GM12878 (cell line): ENCODE measurements at regions not wholly inside any gene's neighbourhood (a gene's known extent, or its start where the extent isn't known, plus 50 kb on each side); places are given as distances from the start of the nearest gene placed in this dataset.

Experiments used
- ATAC-seq: fragments of 200-7000 bp; cut with Tn5 transposase; 3 replicates; pipeline ENCODE4 v1.9.1; 2020; ENCODE audit warnings: mild to moderate bottlenecking, moderate library complexity
- BruUV-seq: library from RNA; stranded (reverse); fragments of 400-500 nt; replicated peaks from 2 replicates; lab custom pipeline; 2021; lab: Mats Ljungman, UMichigan
- CTCF ChIA-PET: fragments of 300-600 bp; sonication (Branson Sonifier 250); formaldehyde crosslinking; extraction: SDS; loops from one replicate; lab custom pipeline; 2021; ENCODE audit warnings: inconsistent platforms; lab: Yijun Ruan, JAX
- POLR2A ChIA-PET: fragments of 350-600 bp; formaldehyde crosslinking; extraction: SDS; loops from one replicate; lab custom pipeline; 2021; ENCODE audit warnings: inconsistent platforms; lab: Charles Lee
- RAD21 ChIA-PET: fragments of 300-600 bp; sonication (Branson Sonifier 250); formaldehyde crosslinking; loops from one replicate; lab custom pipeline; 2023; ENCODE audit warnings: antibody characterized with exemption; ENCODE audit not compliant: unreplicated experiment; lab: Charles Lee
- SMC1A ChIA-PET: fragments of 300-600 bp; sonication (Branson Sonifier 250); formaldehyde crosslinking; loops from one replicate; lab custom pipeline; 2023; ENCODE audit not compliant: unreplicated experiment, uncharacterized antibody; lab: Charles Lee
- DNase-seq: peaks from one replicate; pipeline ENCODE4 v3.0.0-alpha.2; 2011; ENCODE audit warnings: low read depth, low spot score
- FAIRE-seq: peaks from 3 replicates; lab custom pipeline; 2011; peaks lifted over from hg19 to GRCh38; lab: Jason Lieb, UNC
- H2AFZ ChIP-seq: 2 replicates; pipeline ENCODE4 v1.6.0; 2011; ENCODE audit warnings: low read depth, low read length, control low read depth; ENCODE audit not compliant: control insufficient read depth
- H3K27ac ChIP-seq: 2 replicates; pipeline ENCODE4 v1.5.1; 2011; ENCODE audit warnings: control low read depth; ENCODE audit not compliant: control insufficient read depth, insufficient read depth
- H3K27me3 ChIP-seq, 2 experiments: replicated peaks in 1 of 2; 2 replicates each; pipeline versions ENCODE4 v1.6.0 to v1.6.1; 2011; ENCODE audit warnings: low read length in 1 of 2; ENCODE audit not compliant: control insufficient read depth in 2 of 2, insufficient read depth in 2 of 2
- H3K36me3 ChIP-seq, 2 experiments: 2 replicates each; pipeline ENCODE4 v1.5.1; 2011; ENCODE audit warnings: low read length in 1 of 2; ENCODE audit not compliant: control insufficient read depth in 2 of 2, insufficient read depth in 2 of 2
- H3K4me1 ChIP-seq: 2 replicates; pipeline ENCODE4 v1.6.1; 2011; ENCODE audit warnings: mild to moderate bottlenecking, low read length, moderate library complexity, mixed read lengths; ENCODE audit not compliant: control insufficient read depth, insufficient read depth
- H3K4me2 ChIP-seq: 2 replicates; pipeline ENCODE4 v1.6.0; 2011; ENCODE audit warnings: control low read depth; ENCODE audit not compliant: control insufficient read depth, insufficient read depth
- H3K4me3 ChIP-seq: fragments of 200-600 bp; sonication (generic); 2 replicates; pipeline ENCODE4 v1.5.1; 2016
- H3K79me2 ChIP-seq: 2 replicates; pipeline ENCODE4 v1.6.0; 2011; ENCODE audit warnings: low read length; ENCODE audit not compliant: control insufficient read depth, insufficient read depth
- H3K9ac ChIP-seq: 2 replicates; pipeline ENCODE4 v1.8.0; 2011; ENCODE audit warnings: low read length, control low read depth, mixed read lengths; ENCODE audit not compliant: control insufficient read depth, insufficient read depth
- H3K9me3 ChIP-seq: replicated peaks from 3 replicates; pipeline ENCODE4 v1.5.1; 2011; ENCODE audit warnings: mild to moderate bottlenecking, low read length; ENCODE audit not compliant: control insufficient read depth, insufficient read depth
- H4K20me1 ChIP-seq: 2 replicates; pipeline ENCODE4 v1.6.0; 2011; ENCODE audit not compliant: control insufficient read depth, insufficient read depth
- CBX3 ChIP-seq: fragments of 200-600 bp; sonication (generic); IDR thresholded peaks from 2 replicates; pipeline ENCODE4 v1.6.1; 2016; ENCODE audit warnings: low read depth, borderline replicate concordance
- CREB1 ChIP-seq: IDR thresholded peaks from 2 replicates; pipeline ENCODE4 v1.6.1; 2012; ENCODE audit warnings: low read depth, mild to moderate bottlenecking, inconsistent platforms
- EED ChIP-seq: sonication (generic); IDR thresholded peaks from 2 replicates; pipeline ENCODE4 v1.6.1; 2016; ENCODE audit warnings: antibody characterized with exemption, low read depth
- IKZF1 ChIP-seq: fragments of 450-650 bp; conservative IDR thresholded peaks from 2 replicates; pipeline ENCODE4 v1.6.1; 2017; ENCODE audit warnings: antibody characterized with exemption, mild to moderate bottlenecking
- IRF5 ChIP-seq: fragments of 450-650 bp; IDR thresholded peaks from 2 replicates; pipeline ENCODE4 v1.6.1; 2017; ENCODE audit warnings: borderline replicate concordance
- NKRF ChIP-seq: fragments of 450-650 bp; conservative IDR thresholded peaks from 2 replicates; pipeline ENCODE4 v1.6.1; 2017; ENCODE audit warnings: mild to moderate bottlenecking, moderate library complexity
- POLR2AphosphoS5 ChIP-seq: IDR thresholded peaks from 2 replicates; pipeline ENCODE4 v1.6.1; 2011; ENCODE audit warnings: mild to moderate bottlenecking, low read length, inconsistent platforms
- RB1 ChIP-seq: fragments of 450-650 bp; formaldehyde crosslinking; IDR thresholded peaks from 2 replicates; pipeline ENCODE4 v1.6.1; 2017; ENCODE audit warnings: mild to moderate bottlenecking, borderline replicate concordance
- REST ChIP-seq: IDR thresholded peaks from 2 replicates; pipeline ENCODE4 v1.6.1; 2012; ENCODE audit warnings: mild to moderate bottlenecking, low read depth, low read length
- SUZ12 ChIP-seq: fragments of 200-600 bp; sonication (generic); IDR thresholded peaks from one replicate; pipeline ENCODE4 v1.6.1; 2018; ENCODE audit warnings: antibody characterized with exemption, mild to moderate bottlenecking; ENCODE audit not compliant: unreplicated experiment
- WGBS: methylation state at CpG from one replicate; pipeline ENCODE4 v1.1.6; 2016; ENCODE audit warnings: low lambda C conversion rate; ENCODE audit not compliant: insufficient replicate concordance, insufficient coverage; ENCODE audit errors: missing lambda C conversion rate; 5-methylcytosine and 5-hydroxymethylcytosine counted together
- in situ Hi-C: fragments of 300-500 bp; cut with MboI; formaldehyde crosslinking; loops from 9 replicates; pipeline ENCODE4 v1.14.3; 2018; ENCODE audit warnings: mixed read lengths
- intact Hi-C: fragments of 100-400 bp; cut with micrococcal nuclease; formaldehyde crosslinking; loops from one replicate; pipeline ENCODE4 v1.14.2; 2022; ENCODE audit not compliant: unreplicated experiment
- TF ChIP-seq, protein P1 (sequence below): fragments of 450-650 bp; IDR thresholded peaks from 2 replicates; pipeline ENCODE4 v1.6.1; 2017; ENCODE audit warnings: mild to moderate bottlenecking, moderate library complexity

GRCh38 chr1:60947367-60947766 is 135.0 kb upstream of the NFIA start:
- Histone ChIP-seq H3K9ac (no peak overlapping the region), H3K27ac (no peak overlapping the region), H2AFZ (no peak overlapping the region), H3K27me3 (peaks cover 0 to 2% of the 10 kb centered on the region in 2 experiments; a peak in 1 of 4 replicates), H3K4me1 (no peaks in the 10 kb centered on the region), H3K4me2 (no peak overlapping the region), H3K9me3 (no peaks in the 10 kb centered on the region), H4K20me1 (no peaks in the 10 kb centered on the region), H3K4me3 (no peak overlapping the region), H3K36me3 (no peaks in the 10 kb centered on the region), H3K79me2 (no peaks in the 10 kb centered on the region)
- ChIA-PET RAD21 (no interaction called here), SMC1A (no interaction called here), CTCF (no interaction called here), POLR2A (no interaction called here)
- ATAC-seq (no peak), DNase-seq (no peak), FAIRE-seq (no peak)
- intact Hi-C loops: no loop called here
- no TSS peak for BruUV-seq
- WGBS: 57% methylated on average over 3 of the region's 3 CpGs
- TF ChIP-seq IKZF1 (no peak), CREB1 (no peak), EED (no peak), NKRF (no peak), SUZ12 (no peak), CBX3 (no peak), REST (no peak), IRF5 (no peak), POLR2AphosphoS5 (no peak), RB1 (no peak)
- TF ChIP-seq, protein P1, sequence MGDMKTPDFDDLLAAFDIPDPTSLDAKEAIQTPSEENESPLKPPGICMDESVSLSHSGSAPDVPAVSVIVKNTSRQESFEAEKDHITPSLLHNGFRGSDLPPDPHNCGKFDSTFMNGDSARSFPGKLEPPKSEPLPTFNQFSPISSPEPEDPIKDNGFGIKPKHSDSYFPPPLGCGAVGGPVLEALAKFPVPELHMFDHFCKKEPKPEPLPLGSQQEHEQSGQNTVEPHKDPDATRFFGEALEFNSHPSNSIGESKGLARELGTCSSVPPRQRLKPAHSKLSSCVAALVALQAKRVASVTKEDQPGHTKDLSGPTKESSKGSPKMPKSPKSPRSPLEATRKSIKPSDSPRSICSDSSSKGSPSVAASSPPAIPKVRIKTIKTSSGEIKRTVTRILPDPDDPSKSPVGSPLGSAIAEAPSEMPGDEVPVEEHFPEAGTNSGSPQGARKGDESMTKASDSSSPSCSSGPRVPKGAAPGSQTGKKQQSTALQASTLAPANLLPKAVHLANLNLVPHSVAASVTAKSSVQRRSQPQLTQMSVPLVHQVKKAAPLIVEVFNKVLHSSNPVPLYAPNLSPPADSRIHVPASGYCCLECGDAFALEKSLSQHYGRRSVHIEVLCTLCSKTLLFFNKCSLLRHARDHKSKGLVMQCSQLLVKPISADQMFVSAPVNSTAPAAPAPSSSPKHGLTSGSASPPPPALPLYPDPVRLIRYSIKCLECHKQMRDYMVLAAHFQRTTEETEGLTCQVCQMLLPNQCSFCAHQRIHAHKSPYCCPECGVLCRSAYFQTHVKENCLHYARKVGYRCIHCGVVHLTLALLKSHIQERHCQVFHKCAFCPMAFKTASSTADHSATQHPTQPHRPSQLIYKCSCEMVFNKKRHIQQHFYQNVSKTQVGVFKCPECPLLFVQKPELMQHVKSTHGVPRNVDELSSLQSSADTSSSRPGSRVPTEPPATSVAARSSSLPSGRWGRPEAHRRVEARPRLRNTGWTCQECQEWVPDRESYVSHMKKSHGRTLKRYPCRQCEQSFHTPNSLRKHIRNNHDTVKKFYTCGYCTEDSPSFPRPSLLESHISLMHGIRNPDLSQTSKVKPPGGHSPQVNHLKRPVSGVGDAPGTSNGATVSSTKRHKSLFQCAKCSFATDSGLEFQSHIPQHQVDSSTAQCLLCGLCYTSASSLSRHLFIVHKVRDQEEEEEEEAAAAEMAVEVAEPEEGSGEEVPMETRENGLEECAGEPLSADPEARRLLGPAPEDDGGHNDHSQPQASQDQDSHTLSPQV: no peak
- in situ Hi-C loops: no loop called here
